MM.1S (cell line): ENCODE measurements at regions not wholly inside any gene's neighbourhood (a gene's known extent, or its start where the extent isn't known, plus 50 kb on each side); places are given as distances from the start of the nearest gene placed in this dataset.

Source experiments
- DNase-seq: peaks from one replicate; pipeline ENCODE4 v3.0.0-alpha.2; 2015
- H2AFZ ChIP-seq: fragments of 300-600 bp; sonication (generic); 2 replicates; pipeline ENCODE4 v1.6.0; 2016; ENCODE audit warnings: antibody characterized with exemption, low read length
- H3F3A ChIP-seq: fragments of 300-600 bp; sonication (generic); 2 replicates; pipeline ENCODE4 v1.6.1; 2016; ENCODE audit warnings: mild to moderate bottlenecking, antibody characterized with exemption, low read length, moderate library complexity, mixed read lengths; ENCODE audit not compliant: insufficient read depth
- H3K27ac ChIP-seq: fragments of 300-600 bp; sonication (generic); 2 replicates; pipeline ENCODE4 v1.5.1; 2016; ENCODE audit warnings: mild to moderate bottlenecking, low read length
- H3K27me3 ChIP-seq: fragments of 300-600 bp; sonication (generic); replicated peaks from 2 replicates; pipeline ENCODE4 v1.6.0; 2016; ENCODE audit warnings: low read length; ENCODE audit not compliant: insufficient read depth
- H3K36me3 ChIP-seq: fragments of 300-600 bp; sonication (generic); replicated peaks from 2 replicates; pipeline ENCODE4 v1.6.1; 2016; ENCODE audit warnings: mild to moderate bottlenecking, low read length, mixed read lengths; ENCODE audit not compliant: insufficient read depth
- H3K4me1 ChIP-seq: fragments of 300-600 bp; sonication (generic); 2 replicates; pipeline ENCODE4 v1.6.1; 2016; ENCODE audit warnings: low read length, mixed read lengths
- H3K4me2 ChIP-seq: fragments of 300-600 bp; sonication (generic); 2 replicates; pipeline ENCODE4 v1.6.0; 2016; ENCODE audit warnings: low read depth, low read length
- H3K4me3 ChIP-seq: fragments of 300-600 bp; sonication (generic); 2 replicates; pipeline ENCODE4 v1.5.1; 2016; ENCODE audit warnings: low read length, mixed read lengths
- H3K79me2 ChIP-seq: fragments of 300-600 bp; sonication (generic); 2 replicates; pipeline ENCODE4 v1.6.1; 2016; ENCODE audit warnings: mixed run types, low read length, mixed read lengths
- H3K9ac ChIP-seq: fragments of 300-600 bp; sonication (generic); 2 replicates; pipeline ENCODE4 v1.6.1; 2016; ENCODE audit warnings: low read length, mixed read lengths
- H3K9me2 ChIP-seq: fragments of 300-600 bp; sonication (generic); replicated peaks from 2 replicates; pipeline ENCODE4 v1.6.1; 2016; ENCODE audit warnings: mild to moderate bottlenecking, low read length, mixed read lengths; ENCODE audit not compliant: insufficient read depth
- H3K9me3 ChIP-seq: fragments of 300-600 bp; sonication (generic); replicated peaks from 2 replicates; pipeline ENCODE4 v1.6.1; 2016; ENCODE audit warnings: mild to moderate bottlenecking, low read length, mixed read lengths; ENCODE audit not compliant: insufficient read depth
- H4K20me1 ChIP-seq: fragments of 300-600 bp; sonication (generic); 2 replicates; pipeline ENCODE4 v1.6.1; 2016; ENCODE audit warnings: mild to moderate bottlenecking, low read length, moderate library complexity, mixed read lengths; ENCODE audit not compliant: insufficient read depth
- CTCF ChIP-seq: fragments of 300-600 bp; sonication (generic); IDR thresholded peaks from 2 replicates; pipeline ENCODE4 v1.5.1; 2016; ENCODE audit warnings: antibody characterized with exemption, low read length, mixed read lengths
- EZH2 ChIP-seq: fragments of 300-600 bp; sonication (generic); optimal IDR thresholded peaks from 2 replicates; pipeline ENCODE3; 2017; ENCODE audit warnings: low read depth, mild to moderate bottlenecking, antibody characterized with exemption, low read length, mixed read lengths
- EZH2phosphoT487 ChIP-seq: fragments of 300-600 bp; sonication (generic); IDR thresholded peaks from 2 replicates; pipeline ENCODE4 v1.6.1; 2018; ENCODE audit warnings: antibody characterized with exemption, low read length

GRCh38 chr4:173685831-173686210, 155.8 kb upstream of the HAND2 start:
- Histone ChIP-seq H3K9ac (no peak overlapping the region), H2AFZ (no peak overlapping the region), H4K20me1 (no peaks in the 10 kb centered on the region), H3K36me3 (no peaks in the 10 kb centered on the region), H3K4me1 (no peaks in the 10 kb centered on the region), H3K27ac (no peak overlapping the region), H3K27me3 (no peaks in the 10 kb centered on the region), H3K4me2 (no peak overlapping the region), H3K4me3 (no peak overlapping the region), H3F3A (no peaks in the 10 kb centered on the region), H3K79me2 (no peaks in the 10 kb centered on the region), H3K9me2 (no peaks in the 10 kb centered on the region), H3K9me3 (no peaks in the 10 kb centered on the region)
- DNase-seq = no peak
- TF ChIP-seq EZH2 (no peak), CTCF (no peak), EZH2phosphoT487 (no peak)

GRCh38 chr4:173685165-173685830, 155.3 kb upstream of the HAND2 start:
- H3K4me1 ChIP-seq = no peaks in the 10 kb centered on the region
- no peaks in the 10 kb centered on the region for H3K79me2 ChIP-seq
- no peak overlapping the region for H3K27ac ChIP-seq
- H3K36me3 ChIP-seq = no peaks in the 10 kb centered on the region
- no peak overlapping the region for H2AFZ ChIP-seq
- TF ChIP-seq EZH2 (no peak), EZH2phosphoT487 (no peak), CTCF (no peak)
- no peak overlapping the region for H3K4me3 ChIP-seq
- no peak overlapping the region for H3K4me2 ChIP-seq
- H3K27me3 ChIP-seq = no peaks in the 10 kb centered on the region
- H3F3A ChIP-seq = no peaks in the 10 kb centered on the region
- DNase-seq = no peak
- H3K9ac ChIP-seq = no peak overlapping the region
- H3K9me3 ChIP-seq = no peaks in the 10 kb centered on the region
- H3K9me2 ChIP-seq = no peaks in the 10 kb centered on the region
- no peaks in the 10 kb centered on the region for H4K20me1 ChIP-seq

- TF ChIP-seq EZH2 (no peak), CTCF (no peak), EZH2phosphoT487 (no peak)
- no peak overlapping the region for H3K4me3 ChIP-seq
- DNase-seq = no peak
- no peaks in the 10 kb centered on the region for H3K79me2 ChIP-seq
- H3K9me2 ChIP-seq = no peaks in the 10 kb centered on the region
- no peaks in the 10 kb centered on the region for H3F3A ChIP-seq
- H2AFZ ChIP-seq = no peak overlapping the region
- H3K36me3 ChIP-seq = no peaks in the 10 kb centered on the region
- H3K4me1 ChIP-seq = no peaks in the 10 kb centered on the region
- no peak overlapping the region for H3K9ac ChIP-seq
- H3K9me3 ChIP-seq = no peaks in the 10 kb centered on the region
- H3K27ac ChIP-seq = no peak overlapping the region
- no peak overlapping the region for H3K4me2 ChIP-seq
- H3K27me3 ChIP-seq = no peaks in the 10 kb centered on the region
- no peaks in the 10 kb centered on the region for H4K20me1 ChIP-seq
These were observed 154.2 kb upstream of the HAND2 start for GRCh38 chr4:173684223-173684622.
